Activated T-cell treated with anti-CD3 and anti-CD28 coated beads for 24 hours (primary cell): ENCODE measurements at regions not wholly inside any gene's neighbourhood (a gene's known extent, or its start where the extent isn't known, plus 50 kb on each side); places are given as distances from the start of the nearest gene placed in this dataset.

Experiments used
- DNase-seq: peaks from one replicate; pipeline ENCODE4 v3.0.0-alpha.2; 2020; ENCODE audit warnings: low read depth

DNA sequence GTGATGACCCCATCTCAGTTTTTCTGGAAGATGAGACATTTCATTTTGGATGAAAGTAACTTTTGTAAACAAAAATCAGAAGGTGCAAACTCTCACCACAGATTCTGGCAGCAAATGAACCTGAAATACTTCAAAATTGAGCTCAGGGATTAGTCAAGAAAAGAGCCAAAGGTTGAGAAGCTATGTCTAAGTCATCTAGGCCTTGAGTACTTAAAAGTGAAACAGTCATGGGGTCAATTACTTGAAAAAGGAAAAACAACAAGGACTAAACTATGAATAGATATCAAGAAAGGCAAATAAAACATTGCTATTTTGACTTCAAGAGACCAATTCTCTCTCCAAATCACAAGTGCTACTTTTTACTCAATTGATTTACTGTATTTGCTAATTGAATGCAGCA, 285.1 kb downstream of the RBM43 start:
- no peak for DNase-seq

- DNase-seq = no peak
These were observed 286.8 kb downstream of the RBM43 start for GRCh38 chr2:150974864-150975263.

DNA sequence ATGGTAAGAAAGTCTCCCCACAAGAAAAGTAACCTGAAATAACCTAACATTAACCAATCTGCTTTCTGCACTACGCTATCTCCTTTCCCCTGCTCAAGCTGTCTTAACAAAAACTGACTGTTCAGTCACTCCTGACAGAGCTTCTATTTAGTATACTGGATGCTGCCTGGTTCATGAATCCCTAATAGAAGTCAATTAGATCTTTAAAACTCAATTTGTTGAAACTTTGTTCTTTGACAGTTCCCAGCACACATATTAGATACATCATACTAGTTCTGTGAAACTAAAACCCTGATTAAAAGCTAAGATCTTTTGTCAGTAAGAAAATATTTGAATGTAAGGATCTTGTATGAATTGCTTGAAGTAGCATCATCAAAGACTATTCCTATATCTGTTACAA, 287.4 kb downstream of the RBM43 start:
- DNase-seq = no peak

- DNase-seq = no peak
These were observed 289.8 kb downstream of the RBM43 start for GRCh38 chr2:150971910-150972309.

DNA sequence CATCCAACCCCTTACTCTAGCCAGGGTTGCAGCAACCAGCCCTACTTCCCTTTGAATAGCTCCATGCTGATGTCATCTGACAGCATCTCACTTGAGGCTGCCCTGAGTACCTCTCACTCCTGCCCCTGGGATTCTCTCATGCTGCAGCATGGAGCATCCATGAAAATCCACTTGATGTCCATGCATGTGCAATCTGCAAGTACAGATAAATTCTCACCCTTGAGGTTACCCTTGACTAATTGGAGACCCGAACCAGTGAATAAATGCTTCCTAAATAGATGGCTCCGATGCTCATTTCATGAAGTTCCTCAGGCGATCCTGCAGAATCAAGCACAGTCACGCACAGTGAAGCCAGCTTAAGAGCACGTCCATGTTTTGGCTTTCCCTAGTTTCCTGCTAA, 298.3 kb downstream of the RBM43 start:
- DNase-seq = no peak

DNA sequence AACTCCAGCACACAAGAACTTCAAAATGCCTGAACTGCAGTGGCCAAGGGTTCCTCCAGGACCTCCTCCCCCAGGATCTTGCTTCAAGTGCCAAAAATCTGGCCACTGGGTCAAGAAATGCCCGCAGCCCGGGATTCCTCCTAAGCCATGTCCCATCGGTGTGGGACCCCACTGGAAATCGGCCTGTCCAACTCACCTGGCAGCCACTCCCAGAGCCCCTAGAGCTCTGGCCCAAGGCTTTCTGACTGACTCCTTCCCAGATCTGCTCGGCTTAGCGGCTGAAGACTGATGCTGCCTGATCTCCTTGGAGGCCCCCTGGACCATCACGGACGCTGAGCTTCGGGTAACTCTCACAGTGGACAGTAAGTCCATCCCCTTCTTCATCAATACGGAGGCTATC, 306.4 kb downstream of the RBM43 start:
- DNase-seq = no peak

DNA sequence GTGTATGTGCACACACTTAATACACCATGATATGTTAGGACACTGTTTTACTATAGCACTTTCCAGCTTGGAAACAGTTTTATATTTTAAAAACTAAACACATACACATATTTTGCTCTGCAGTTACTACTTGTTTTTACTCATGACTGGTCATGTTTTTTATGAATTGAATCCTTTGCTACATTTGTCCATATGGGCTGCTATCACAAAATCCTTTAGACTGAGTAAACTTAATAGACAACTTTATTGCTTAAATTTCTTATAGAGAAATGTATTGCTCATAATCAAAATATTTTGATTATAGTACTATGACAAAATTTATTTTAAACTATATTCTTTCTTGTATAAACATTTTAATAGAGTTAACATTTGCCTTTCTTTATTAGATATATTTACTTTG, 314.8 kb downstream of the RBM43 start:
- DNase-seq = no peak

GRCh38 chr2:150944315-150944714, 317.3 kb downstream of the RBM43 start:
- DNase-seq = no peak

GRCh38 chr2:150939087-150939486, 322.6 kb downstream of the RBM43 start:
- DNase-seq = no peak

DNA sequence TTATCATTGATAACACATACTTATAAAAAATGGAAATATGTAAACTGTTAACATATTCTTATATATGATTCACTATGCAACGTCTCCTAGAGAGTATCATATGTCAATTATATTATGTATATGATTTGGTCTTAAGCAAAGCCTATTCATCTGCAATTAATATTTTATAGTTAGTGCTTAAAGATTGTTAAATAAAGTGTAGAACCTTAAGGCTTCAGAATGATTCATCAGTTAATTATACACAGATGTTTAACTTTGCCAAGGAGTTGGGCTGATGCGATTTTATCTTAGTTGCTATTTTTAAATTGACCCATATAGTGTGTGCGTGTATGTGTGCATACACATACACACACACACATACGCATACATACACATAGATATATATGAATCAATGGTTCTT, 323.1 kb downstream of the RBM43 start:
- no peak for DNase-seq

GRCh38 chr2:150937030-150937429, 324.6 kb downstream of the RBM43 start:
- DNase-seq = no peak

DNA sequence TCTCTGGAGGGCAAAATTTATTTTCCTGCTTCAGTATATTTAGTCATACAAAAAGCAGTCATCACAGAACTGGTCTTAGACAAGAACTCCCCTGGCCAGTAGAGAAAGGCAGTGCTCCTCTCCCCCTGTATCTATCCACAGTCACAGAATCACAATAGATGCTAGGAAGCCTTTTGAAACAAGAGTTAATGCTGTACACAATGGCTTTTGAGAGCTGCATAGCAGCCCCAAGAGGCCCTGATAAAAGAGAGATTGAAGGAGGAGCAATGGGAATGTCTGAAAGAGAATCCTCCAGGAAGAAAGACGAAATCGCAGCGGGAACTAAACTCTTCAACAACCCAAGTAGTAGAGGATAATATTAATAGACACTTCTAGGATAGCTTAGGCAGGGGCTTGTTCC, 330.2 kb downstream of the RBM43 start:
- no peak for DNase-seq

GRCh38 chr2:150925611-150926010, 336.1 kb downstream of the RBM43 start:
- DNase-seq = no peak

DNA sequence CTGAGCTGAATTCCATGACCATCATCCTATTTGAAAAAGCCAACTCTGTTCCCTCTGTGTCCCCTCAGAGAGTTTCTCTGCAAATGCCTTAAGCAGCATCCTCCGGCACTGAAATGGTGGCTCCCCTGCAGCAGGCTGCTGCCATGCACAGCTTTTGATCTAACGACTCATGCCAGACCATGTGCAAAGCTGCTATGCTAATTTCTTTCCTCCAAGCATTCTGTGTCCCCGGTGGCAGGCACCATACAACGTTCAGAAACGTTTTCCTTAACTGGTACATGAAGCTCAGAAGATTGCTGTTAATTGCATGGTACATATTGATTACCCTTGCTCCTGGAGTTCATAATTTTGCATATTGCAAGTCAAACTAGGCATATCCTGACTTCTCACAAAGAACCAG, 336.8 kb downstream of the RBM43 start:
- DNase-seq = no peak

DNA sequence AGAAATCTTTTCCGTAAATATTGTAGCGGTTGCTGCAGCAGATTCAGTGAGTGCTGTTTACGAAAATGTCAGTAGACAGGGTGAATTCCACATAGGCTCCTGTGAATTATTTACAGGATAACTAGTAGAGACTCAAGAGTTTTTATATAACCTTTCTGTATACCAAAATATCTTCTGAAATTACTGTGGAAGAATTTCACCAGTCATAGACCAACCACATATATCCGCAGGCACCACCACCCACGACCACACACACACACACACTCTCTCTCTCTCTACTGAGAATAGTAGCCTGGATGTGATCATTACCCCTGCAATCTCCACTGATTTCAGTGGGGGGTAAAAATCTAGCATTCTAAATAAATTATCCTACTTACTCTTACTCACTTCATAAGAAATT, 341.8 kb downstream of the RBM43 start:
- DNase-seq = no peak

- DNase-seq = no peak
These were observed 343.5 kb downstream of the RBM43 start for GRCh38 chr2:150917961-150918713.

- no peak for DNase-seq
These were observed 344.9 kb downstream of the RBM43 start for GRCh38 chr2:150916467-150917396.

GRCh38 chr2:150911766-150912280, 349.8 kb downstream of the RBM43 start:
- no peak for DNase-seq

DNA sequence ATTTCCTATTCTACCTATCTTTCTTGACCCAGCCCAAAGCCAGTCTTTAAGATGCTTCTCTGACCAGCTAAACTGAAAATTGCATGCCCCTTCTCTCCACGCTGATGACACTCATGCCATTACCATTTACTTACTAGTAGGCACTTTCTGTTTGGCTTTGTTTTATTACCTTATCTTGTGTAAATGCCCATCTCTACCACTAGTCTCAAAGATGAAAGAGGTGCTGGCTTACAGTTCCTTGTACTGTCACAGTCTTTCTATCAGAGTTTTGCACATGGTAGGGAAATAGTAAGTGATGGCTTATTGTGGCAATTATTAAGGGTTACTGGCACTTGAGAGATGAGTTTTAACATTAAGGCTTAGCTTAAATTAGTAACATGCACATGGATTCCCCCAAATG, 352.1 kb downstream of the RBM43 start:
- no peak for DNase-seq

DNA sequence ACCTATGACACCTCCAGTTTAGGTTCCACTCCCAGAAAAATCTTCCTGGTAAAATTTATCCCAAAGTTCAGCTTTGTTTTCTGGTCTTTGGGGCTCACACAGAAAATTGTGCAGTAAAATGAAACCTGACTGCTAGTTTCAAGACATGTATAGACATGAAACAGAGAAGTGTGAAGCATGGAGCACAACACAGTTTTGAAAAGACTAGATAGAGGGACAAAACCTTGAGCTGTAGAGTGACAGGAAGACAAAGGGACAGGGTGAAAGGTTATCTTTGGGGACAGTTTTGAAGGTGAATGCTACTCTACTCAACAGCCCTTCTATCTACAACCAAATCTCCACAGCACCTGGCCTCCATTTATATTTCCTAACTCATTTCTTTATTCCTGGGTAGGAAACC, 352.6 kb downstream of the RBM43 start:
- DNase-seq = no peak

GRCh38 chr2:150907466-150907865, 354.2 kb downstream of the RBM43 start:
- no peak for DNase-seq

GRCh38 chr2:150903461-150903860, 358.2 kb downstream of the RBM43 start:
- no peak for DNase-seq

- no peak for DNase-seq
These were observed 358.6 kb downstream of the RBM43 start for GRCh38 chr2:150903055-150903454.
